HepG2 (cell line): ENCODE measurements at regions not wholly inside any gene's neighbourhood (a gene's known extent, or its start where the extent isn't known, plus 50 kb on each side); places are given as distances from the start of the nearest gene placed in this dataset.

Experiments
- EP300 ChIP-seq, 3 experiments: sonication (generic) in 1 of 3; formaldehyde crosslinking in 1 of 3; IDR thresholded peaks; 2 replicates each; pipeline versions ENCODE4 v1.5.1 to v1.6.1; 2011 to 2020; ENCODE audit warnings: low read depth in 2 of 3, low read length in 2 of 3, borderline replicate concordance in 1 of 3, improper control_type of control experiment in 1 of 3, mild to moderate bottlenecking in 1 of 3, missing genetic modification reagents in 1 of 3, moderate library complexity in 1 of 3
- ERF ChIP-seq: IDR thresholded peaks from 2 replicates; pipeline ENCODE4 v1.6.1; 2018; ENCODE audit warnings: missing biosample characterization, missing genetic modification reagents
- POLR2AphosphoS5 ChIP-seq: IDR thresholded peaks from 2 replicates; pipeline ENCODE4 v1.6.1; 2012; ENCODE audit warnings: low read depth, low read length
- ZNF256 ChIP-seq: sonication (generic); formaldehyde crosslinking; conservative IDR thresholded peaks from 2 replicates; pipeline ENCODE4 v1.4.0; 2020; ENCODE audit warnings: missing genetic modification reagents
- ZNF883 ChIP-seq: sonication (generic); formaldehyde crosslinking; IDR thresholded peaks from 2 replicates; pipeline ENCODE4 v1.5.1; 2020; ENCODE audit warnings: mild to moderate bottlenecking, missing genetic modification reagents; ENCODE audit errors: not compliant biosample characterization
- ZSCAN31 ChIP-seq: sonication (generic); formaldehyde crosslinking; IDR thresholded peaks from 2 replicates; pipeline ENCODE4 v1.5.0; 2020; ENCODE audit warnings: low read depth, mild to moderate bottlenecking, missing genetic modification reagents
- TF ChIP-seq, protein P1 (sequence below): sonication (generic); formaldehyde crosslinking; IDR thresholded peaks from 2 replicates; pipeline ENCODE4 v1.5.0; 2020; ENCODE audit warnings: mild to moderate bottlenecking, missing genetic modification reagents, moderate library complexity

DNA sequence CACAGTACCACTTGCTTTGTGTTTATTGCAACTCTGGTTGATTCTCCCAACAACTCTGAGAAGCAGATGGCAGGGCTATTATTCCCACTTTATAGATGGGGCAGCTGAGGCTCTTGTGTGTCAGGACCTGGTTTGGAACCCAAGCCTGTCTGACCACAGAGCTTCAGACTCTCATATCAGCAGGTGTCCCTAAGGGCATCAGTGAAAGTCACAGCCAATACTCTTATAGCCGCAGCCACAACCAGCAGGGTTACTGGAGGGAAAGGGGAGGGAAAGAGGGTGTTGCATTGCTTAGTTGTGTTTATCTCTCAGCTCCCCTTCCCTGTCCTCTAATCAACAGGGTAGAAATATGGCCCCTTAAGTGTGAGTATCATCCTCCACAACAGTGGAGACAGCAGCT lies 304.0 kb downstream of the RRAGC start:
- TF ChIP-seq ZNF256 (CRISPR knock-in tag) (no peak), EP300 (IDR thresholded peaks at IDR 0.05; ENCODE audit: low read depth in 2 of 2, low read length in 2 of 2) (no peak), EP300 (CRISPR knock-in tag; IDR thresholded peaks at IDR 0.05; ENCODE audit: borderline replicate concordance) (no peak), ERF (CRISPR knock-in tag) (no peak), ZSCAN31 (CRISPR knock-in tag) (no peak), POLR2AphosphoS5 (no peak), ZNF883 (CRISPR knock-in tag) (no peak)
- TF ChIP-seq, protein P1, sequence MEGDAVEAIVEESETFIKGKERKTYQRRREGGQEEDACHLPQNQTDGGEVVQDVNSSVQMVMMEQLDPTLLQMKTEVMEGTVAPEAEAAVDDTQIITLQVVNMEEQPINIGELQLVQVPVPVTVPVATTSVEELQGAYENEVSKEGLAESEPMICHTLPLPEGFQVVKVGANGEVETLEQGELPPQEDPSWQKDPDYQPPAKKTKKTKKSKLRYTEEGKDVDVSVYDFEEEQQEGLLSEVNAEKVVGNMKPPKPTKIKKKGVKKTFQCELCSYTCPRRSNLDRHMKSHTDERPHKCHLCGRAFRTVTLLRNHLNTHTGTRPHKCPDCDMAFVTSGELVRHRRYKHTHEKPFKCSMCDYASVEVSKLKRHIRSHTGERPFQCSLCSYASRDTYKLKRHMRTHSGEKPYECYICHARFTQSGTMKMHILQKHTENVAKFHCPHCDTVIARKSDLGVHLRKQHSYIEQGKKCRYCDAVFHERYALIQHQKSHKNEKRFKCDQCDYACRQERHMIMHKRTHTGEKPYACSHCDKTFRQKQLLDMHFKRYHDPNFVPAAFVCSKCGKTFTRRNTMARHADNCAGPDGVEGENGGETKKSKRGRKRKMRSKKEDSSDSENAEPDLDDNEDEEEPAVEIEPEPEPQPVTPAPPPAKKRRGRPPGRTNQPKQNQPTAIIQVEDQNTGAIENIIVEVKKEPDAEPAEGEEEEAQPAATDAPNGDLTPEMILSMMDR, result no peak
